ENCODE measurements at regions not wholly inside any gene's neighbourhood (a gene's known extent, or its start where the extent isn't known, plus 50 kb on each side); places are given as distances from the start of the nearest gene placed in this dataset.
A peak's percentile ranks its signal among the peaks of the same experiment; 100 is the strongest.

- DNase-seq (ENCODE audit: low read depth, low spot score) = no peak
Measured at GRCh38 chr4:17336986-17337385, 174.9 kb downstream of the QDPR start.

GRCh38 chr4:17336524-17336961, 175.3 kb downstream of the QDPR start:
- peak; percentile 67 for DNase-seq (ENCODE audit: low read depth, low spot score)

DNA sequence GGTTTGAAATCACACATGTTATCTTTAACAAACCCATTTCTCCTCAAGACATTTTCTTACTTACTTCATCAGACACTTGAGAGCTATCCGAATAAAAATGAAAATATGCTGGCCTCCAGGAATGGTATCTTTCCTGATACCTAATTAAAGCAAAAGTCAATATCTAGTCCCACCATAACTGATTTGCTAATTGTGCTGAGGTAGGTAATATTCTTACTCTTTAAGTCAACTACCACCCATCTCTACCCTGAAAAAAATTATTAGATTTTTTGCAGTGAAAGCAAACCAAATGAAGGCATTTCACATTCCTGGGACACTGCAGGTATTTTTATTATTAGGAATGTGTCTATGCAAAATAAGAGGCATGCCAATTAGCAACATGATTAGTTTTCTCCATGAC, 175.8 kb downstream of the QDPR start:
- no peak for DNase-seq (ENCODE audit: low read depth, low spot score)

DNA sequence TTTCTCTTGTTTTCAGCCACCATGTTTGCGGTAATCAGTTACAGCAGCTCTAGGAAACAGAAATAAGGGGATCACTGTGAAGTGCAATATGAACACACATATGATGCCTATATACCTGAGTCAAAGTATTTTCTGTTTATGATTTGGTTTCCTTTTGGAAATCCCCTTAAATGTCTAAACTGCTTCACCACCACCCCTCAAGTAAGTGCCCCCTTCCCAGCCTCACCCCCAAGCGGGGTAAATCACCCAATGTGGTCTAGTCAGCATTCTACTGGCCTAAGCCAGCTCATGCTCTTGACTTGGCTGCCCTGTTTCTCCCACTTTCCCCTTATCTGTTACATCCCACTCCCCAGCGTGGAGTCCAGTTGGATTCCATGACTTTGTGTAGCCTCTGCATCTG, 176.5 kb downstream of the QDPR start:
- no peak for DNase-seq (ENCODE audit: low read depth, low spot score)

- no peak for DNase-seq (ENCODE audit: low read depth, low spot score)
Measured at GRCh38 chr4:17332478-17332877, 179.4 kb downstream of the QDPR start.

DNA sequence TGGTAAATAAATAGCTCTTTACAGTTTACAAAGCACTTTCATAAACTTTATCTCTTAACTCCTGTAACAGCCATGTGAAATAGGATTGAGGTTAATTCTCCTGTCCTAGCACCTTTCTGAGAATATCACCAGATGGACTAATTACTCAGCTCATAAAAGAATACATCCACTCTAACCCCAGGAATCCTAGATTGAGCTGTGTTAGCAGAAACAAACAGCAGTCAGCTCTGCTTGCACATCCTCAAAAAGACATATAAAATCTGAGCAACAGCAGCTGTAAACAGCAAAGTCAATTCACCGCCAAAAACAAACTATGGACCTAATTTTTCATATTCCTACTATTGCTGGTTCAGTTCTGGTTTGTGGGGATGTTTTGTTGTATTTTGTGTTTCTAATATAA, 182.8 kb downstream of the QDPR start:
- DNase-seq (ENCODE audit: low read depth, low spot score) = no peak

DNA sequence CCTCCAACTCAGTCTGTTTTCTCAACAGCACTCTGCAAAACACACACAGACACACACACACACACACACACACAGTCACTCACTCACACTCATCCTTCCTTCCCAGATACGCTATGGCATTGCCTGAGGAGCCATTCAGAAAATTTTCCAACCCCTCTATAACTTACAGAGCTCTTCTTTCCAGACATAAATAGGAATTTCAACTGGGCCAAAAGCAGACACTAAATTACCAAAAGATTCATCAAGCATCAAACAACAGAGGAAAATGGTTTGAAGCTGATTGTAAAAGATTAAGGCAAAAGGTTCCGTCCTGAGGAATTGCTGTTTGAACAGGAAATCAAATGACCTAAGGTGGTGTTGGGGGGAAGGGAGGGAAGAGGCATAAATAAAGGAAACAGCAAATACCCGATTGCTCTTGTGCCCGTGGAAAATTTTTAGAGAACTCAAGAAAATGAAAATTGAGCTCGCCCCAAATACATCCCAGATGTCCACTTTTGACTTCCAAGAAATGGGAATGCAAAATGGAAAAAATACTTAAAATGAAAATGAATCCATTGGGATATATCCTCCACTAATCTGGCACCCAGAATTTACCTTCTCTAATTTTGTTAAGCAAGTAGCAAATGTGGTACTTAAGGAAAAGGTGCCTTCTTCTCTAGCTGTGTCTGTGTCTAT, 183.6 kb downstream of the QDPR start:
- DNase-seq (ENCODE audit: low read depth, low spot score) = no peak

- DNase-seq (ENCODE audit: low read depth, low spot score) = no peak
Measured at GRCh38 chr4:17327591-17327990, 184.3 kb downstream of the QDPR start.

DNA sequence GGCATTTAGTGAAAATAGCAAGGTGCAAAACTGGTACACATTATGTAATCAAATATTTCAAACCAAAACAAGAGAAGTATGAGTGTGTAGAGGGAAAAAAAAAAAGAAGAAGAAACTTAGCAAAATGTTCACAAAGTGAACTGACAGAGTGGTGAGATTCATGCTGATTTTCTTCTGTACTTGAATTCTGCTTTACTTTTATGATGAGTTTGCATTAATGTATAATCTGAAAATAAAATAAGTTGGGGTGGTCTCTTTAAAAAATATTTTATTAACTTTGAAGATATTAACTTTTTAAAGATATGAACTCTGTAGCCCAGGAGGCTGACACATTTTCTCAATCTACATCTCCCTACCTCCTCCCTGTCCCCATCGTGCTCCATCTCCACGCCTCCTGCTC, 185.1 kb downstream of the QDPR start:
- DNase-seq (ENCODE audit: low read depth, low spot score) = no peak

DNA sequence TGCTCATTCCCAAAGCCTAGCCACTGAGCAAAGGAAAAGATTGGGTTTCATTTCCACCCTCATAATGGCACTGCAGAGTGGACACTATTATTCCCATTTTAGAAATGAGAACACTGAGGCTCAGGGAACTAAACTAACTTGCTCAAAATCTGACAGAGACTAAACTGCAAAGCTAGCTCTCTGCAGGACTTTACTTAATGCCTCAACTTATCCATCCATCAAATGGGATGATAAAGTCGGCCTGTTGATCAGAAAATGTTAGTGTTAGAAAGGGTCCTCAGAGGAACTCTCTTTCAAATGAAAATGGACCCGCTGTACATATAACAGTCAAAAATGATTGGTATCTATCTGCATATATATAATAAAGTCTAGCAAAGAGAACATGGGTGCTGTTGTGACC, 186.8 kb downstream of the QDPR start:
- no peak for DNase-seq (ENCODE audit: low read depth, low spot score)

DNA sequence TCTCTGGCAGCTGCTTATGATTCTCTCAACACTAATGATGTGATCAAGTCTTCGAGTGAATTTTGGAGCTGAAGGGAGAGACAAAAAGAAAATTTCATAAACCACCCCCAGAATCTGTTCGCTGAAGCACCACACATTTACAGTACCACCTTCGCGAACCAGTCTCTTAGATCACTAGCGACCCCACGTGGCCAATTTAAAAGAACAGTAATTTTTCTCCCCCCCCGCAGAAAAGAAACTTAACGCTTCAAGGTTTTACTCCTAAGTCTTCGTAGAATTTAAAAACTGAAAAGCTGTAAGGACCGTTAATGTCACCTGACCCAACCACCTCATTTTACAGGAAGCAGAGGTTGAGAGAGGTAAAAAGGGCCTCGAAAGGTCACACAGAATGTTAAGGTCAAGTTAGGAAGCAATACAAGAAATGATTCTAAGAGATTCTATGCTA, 187.5 kb downstream of the QDPR start:
- DNase-seq (ENCODE audit: low read depth, low spot score) = peak; percentile 29

GRCh38 chr4:17323554-17324385, 188.1 kb downstream of the QDPR start:
- no peak for DNase-seq (ENCODE audit: low read depth, low spot score)

DNA sequence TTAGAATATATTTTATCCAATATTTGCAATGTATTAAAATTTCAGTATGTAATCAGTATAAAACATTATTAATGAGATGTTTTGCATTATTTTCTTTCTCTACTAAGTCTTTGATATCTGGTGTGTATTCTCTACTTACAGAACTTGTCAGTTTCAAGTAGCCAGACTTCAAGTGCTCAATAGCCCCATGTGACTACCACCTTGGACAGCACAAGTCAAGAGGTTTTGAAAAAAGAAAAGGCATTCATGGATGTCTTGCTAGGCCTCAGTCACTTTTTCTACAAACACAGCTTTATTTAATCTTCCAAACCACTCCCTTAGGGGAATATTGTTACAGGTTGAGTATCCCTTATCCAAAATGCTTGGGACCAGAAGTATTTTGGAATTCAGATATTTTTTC, 189.4 kb downstream of the QDPR start:
- no peak for DNase-seq (ENCODE audit: low read depth, low spot score)

DNA sequence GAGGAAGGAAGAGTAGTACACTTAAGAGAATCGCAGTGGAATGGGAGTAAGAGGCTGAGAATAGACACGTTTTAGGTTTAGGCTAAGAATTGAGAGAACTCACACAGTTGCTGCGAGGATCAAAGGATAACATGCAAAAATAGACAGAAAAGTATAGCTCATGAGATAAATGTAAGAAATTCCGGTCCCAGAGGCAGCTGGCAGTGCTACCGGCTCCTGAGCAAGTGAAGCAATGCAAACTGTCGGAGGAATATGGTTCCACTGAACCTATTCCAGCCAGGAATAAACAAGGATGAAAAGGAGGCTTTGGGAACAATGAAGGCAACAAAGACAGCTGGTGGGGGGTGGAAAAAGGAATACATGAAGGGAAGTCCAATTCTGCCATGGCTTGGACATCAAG, 191.8 kb downstream of the QDPR start:
- DNase-seq (ENCODE audit: low read depth, low spot score) = no peak

- no peak for DNase-seq (ENCODE audit: low read depth, low spot score)
Measured at GRCh38 chr4:17317526-17317925, 194.4 kb downstream of the QDPR start.

DNA sequence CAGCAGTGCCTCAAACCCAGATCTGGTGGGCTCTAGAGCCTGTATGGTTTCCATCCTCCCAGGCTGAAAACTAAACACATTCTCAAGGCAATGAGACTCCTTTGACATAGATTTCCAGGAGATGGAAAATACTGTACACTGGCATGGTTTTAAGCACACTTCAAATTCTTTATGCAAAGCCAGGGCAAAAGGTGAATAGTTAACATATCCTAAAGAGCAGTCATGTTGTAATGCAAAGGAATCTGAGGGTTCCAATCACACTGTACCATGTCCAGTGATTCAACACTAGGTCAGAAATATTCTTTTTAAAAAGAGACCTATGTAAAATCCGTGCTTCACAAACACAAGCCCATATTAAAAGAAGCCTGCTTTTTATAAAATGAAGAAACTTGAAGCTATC, 195.3 kb downstream of the QDPR start:
- DNase-seq (ENCODE audit: low read depth, low spot score) = no peak

DNA sequence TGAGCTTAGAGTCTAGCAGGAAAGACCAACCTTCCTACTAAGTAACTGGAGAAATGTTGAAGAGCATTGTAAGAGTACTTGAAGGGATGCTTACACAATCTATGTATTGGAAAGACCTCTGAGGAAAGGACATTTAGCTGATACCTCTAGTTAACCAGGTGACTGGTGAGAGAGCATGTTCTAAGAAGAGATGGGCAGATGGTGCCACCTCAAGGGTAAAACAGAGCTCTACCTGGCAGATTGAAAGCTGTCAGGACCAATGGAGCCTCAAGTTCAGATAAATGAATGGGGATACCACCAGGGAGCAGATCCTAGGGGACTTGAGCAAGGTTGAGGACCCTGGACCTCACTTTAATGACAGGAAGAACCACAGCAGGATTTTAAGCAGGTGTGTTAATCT, 196.4 kb downstream of the QDPR start:
- no peak for DNase-seq (ENCODE audit: low read depth, low spot score)

- DNase-seq (ENCODE audit: low read depth, low spot score) = no peak
Measured at GRCh38 chr4:17313194-17313593, 198.7 kb downstream of the QDPR start.

DNA sequence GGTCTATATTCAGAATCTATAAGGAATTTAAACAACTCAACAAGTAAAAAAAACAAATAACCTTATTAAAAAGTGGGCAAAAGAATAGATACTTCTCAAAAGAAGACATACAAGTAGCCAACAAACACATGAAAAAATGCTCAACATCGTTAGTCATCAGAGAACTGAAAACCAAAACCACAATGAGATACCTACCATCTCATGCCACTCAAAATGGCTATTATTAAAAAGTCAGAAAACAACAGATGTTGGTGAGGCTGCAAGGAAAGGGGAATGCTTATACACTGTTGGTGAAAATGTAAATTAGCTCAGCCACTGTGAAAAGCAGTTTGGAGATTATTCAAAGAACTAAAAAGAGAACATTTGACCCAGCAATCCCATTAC, 201.6 kb downstream of the QDPR start:
- no peak for DNase-seq (ENCODE audit: low read depth, low spot score)

- DNase-seq (ENCODE audit: low read depth, low spot score) = no peak
Measured at GRCh38 chr4:17309567-17310268, 202.2 kb downstream of the QDPR start.

- DNase-seq (ENCODE audit: low read depth, low spot score) = no peak
Measured at GRCh38 chr4:17301869-17302268, 210.0 kb downstream of the QDPR start.

- no peak for DNase-seq (ENCODE audit: low read depth, low spot score)
Measured at GRCh38 chr4:17301266-17301665, 210.6 kb downstream of the QDPR start.

Measured in activated naive CD8-positive, alpha-beta T cell treated with anti-CD3 and anti-CD28 coated beads, Interleukin-2, amount 50 U/mL, for 16 hours (primary cell).